Limb (tissue), 2 donors: ENCODE measurements at regions not wholly inside any gene's neighbourhood (a gene's known extent, or its start where the extent isn't known, plus 50 kb on each side); places are given as distances from the start of the nearest gene placed in this dataset.
"Not testable (repeated sequence)": the region's sequence is repeated elsewhere in the genome, so short reads cannot be mapped to it uniquely, and the experiment has no call there.

Experiments
- DNase-seq, 2 donors: peaks; one replicate each; pipeline ENCODE4 v3.0.0-alpha.2; 2016; ENCODE audit errors: extremely low spot score in 2 of 2

- DNase-seq, result no peak
Measured at GRCh38 chr9:21597284-21597683, 115.2 kb upstream of the IFNE start.

DNA sequence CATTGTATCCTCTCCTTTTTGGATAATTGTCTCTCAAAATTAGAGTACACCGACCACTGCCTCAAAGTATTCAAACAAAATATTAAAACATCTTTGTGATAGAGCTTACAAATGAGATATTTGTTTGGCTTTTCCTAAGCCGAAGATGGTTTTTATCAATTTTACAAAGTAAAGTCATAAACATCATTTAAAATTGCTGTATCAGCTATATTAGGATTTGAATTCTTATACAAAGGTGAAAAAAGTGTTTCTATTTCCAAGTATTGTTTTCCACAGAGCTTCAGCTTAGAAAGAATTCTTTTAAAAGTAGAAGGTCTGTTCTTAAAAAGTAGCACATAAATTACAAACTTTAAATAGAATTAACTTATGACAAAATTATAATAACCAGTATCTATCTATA, 116.6 kb upstream of the IFNE start:
- no peak for DNase-seq

GRCh38 chr9:21605489-21605931, 123.4 kb upstream of the IFNE start:
- DNase-seq, result no peak

- no peak for DNase-seq
Measured at GRCh38 chr9:21607576-21607975, 125.5 kb upstream of the IFNE start.

GRCh38 chr9:21608200-21608599, 126.1 kb upstream of the IFNE start:
- no peak for DNase-seq

DNA sequence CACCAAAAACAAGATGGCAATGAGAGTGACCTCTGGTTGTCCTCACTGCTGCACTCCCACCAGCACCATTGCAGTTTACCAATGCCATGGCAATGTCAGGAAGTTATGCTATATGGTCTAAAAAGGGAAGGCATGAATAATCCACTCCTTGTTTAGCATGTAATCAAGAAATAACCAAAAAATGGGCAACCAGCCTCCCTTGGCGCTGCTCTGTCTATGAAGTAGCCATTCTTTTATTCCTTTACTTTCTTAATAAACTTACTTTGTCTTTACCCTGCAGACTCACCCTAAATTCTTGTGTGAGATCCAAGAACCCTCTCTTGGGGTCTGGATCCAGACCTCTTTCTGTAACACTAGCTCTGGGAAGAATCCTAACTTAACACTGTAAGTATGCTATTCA, 127.4 kb upstream of the IFNE start:
- DNase-seq, result no peak

GRCh38 chr9:21611891-21612290, 129.8 kb upstream of the IFNE start:
- DNase-seq, result no peak

GRCh38 chr9:21615018-21615417, 132.9 kb upstream of the IFNE start:
- no peak for DNase-seq

GRCh38 chr9:21615446-21615845, 133.3 kb upstream of the IFNE start:
- DNase-seq, result no peak

- DNase-seq, result no peak
Measured at GRCh38 chr9:21616082-21616778, 134.1 kb upstream of the IFNE start.

DNA sequence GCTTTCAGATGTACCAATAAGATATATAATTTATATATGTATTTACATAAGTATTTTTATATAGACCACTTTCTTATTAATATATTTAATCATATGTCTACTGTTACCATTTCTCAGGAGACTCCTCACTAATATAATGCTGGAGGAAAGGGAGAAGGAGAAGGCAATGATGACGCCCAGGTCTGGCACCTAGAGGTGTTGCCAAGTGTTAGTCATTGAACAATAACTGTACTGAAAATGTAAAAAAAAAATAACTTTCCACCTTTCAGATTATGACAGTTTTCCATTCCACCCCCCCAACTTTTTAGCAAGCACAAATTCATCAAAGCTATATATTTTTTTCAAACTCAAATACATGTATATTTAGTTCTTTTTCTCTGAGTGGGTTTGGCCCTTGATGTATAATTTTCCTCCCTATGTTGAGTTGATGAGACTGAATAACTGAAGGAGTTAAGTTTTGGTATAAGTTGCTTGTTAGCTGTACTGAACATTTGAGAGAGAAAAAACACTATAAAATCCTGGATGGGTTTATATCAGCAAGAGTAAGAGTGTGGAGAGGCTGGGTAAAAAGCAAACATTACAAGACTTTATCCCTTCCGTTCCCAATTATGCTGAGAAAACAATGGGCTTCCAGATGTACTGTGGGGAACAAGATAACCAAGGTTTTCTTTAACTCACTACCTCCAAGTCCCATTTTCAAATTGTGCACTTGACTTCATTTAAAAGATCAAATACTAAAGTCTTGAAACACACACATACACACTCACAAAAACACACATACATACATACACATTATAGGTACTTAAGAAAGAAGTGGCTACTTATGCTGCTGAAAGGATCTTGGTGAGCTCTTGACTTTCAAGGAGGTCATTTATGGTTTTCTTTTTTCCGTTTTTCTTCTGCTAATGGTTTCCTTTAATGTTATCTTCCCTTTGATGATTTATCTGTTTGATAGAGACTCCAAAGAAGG, 142.8 kb upstream of the IFNE start:
- DNase-seq, result no peak

GRCh38 chr9:21626493-21626892, 144.4 kb upstream of the IFNE start:
- no peak for DNase-seq

- not testable (repeated sequence) for DNase-seq
Measured at GRCh38 chr9:21628954-21629353, 146.8 kb upstream of the IFNE start.

DNA sequence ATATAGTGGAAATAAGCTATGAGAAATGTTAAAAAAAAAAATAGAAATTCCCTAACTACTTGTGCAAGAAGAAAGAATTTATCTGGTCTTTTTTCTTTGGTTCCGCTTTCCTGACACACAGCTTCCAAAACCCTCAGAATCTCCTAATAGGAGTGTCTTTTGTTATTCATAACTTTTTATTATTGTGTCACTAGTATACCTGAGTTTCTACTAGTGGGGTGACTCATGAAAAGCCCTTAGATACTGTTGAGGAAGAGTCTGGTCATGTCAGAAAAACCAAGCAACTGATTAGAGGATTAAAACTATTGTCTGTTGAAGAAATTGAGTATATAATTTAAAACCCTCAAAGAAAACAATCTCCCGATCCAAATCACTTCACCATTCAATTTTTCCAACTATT, 152.8 kb upstream of the IFNE start:
- DNase-seq, result no peak

GRCh38 chr9:21638104-21638503, 156.0 kb upstream of the IFNE start:
- no peak for DNase-seq

GRCh38 chr9:21653091-21653490, 149.3 kb upstream of the MTAP start:
- no peak for DNase-seq

DNA sequence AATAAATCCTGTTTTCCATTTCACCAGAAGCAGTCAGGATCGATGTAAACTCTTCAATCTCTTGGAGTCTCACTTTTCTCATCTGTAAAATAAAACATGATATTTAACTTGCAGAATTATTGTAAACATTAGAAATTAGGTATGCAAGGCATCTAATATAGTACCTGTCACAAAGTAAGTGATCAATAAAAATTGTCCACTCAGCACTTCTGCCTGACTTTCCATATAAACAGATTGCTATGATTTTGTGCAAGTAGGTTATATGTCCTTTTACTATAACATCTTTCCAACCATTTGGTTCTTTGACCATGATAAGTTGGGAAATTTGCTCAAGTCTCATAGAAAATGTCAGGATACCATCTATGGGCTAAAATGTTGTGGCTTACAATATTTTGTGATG, 148.8 kb upstream of the MTAP start:
- no peak for DNase-seq

GRCh38 chr9:21656776-21657674, 145.4 kb upstream of the MTAP start:
- DNase-seq, result no peak

DNA sequence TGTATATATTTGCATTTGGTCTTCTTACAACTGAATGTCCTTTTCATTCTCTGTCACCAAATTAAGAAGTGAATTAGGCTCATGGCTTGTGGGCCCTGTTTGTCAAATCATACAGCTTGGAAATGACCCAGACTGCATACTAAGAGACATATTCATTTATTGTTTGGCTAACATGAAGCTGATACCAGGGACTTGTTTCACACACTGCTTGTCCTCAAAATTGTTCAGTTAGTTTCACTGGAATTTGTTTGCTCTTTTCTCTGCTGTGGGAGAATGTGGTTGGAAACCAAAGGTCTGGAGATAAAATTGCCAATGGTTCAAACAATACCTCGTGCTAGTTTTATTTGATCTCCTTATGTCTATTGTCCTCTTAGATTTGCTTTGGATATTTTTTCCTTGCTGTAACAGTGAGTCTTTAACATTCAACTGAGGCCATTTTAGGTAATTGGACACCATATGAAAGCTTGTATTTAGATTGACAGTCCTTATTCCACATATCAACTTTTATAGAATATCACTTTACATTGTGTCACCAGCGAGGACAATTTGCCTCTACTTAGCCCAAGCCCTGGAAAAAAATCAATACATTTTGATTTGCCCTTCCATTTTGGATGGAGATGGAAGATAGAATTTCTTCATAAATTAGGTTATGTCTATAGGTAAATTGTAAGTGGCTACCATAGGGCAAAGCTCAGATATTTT, 144.3 kb upstream of the MTAP start:
- no peak for DNase-seq

GRCh38 chr9:21660976-21661375, 141.5 kb upstream of the MTAP start:
- DNase-seq, result no peak

GRCh38 chr9:21661626-21662025, 140.8 kb upstream of the MTAP start:
- no peak for DNase-seq
